Right lobe of liver (tissue), 4 donors: ENCODE measurements at regions not wholly inside any gene's neighbourhood (a gene's known extent, or its start where the extent isn't known, plus 50 kb on each side); places are given as distances from the start of the nearest gene placed in this dataset.

Experiments
- CTCF ChIP-seq, 4 donors: fragments of 200-600 bp in 3 of 4; fragments of 450-650 bp in 1 of 4; IDR thresholded peaks; one replicate each; pipeline versions ENCODE4 v1.5.1 to v1.8.0; 2016 to 2022; ENCODE audit warnings: antibody characterized with exemption in 4 of 4, mild to moderate bottlenecking in 2 of 4
- POLR2A ChIP-seq: fragments of 450-650 bp; IDR thresholded peaks from one replicate; pipeline ENCODE4 v1.6.1; 2017; ENCODE audit warnings: antibody characterized with exemption, mild to moderate bottlenecking
- donor health status: DM: no; HTN: no; CAD: no.
- donor health status: DM: no; HTN: no; CAD: no.
- donor health status: DM: no; HTN: yes; CAD: no.

- TF ChIP-seq POLR2A (no peak), CTCF (IDR thresholded peaks at IDR 0.05) (no peak)
Observed at GRCh38 chr4:54359919-54360650, 131.0 kb downstream of the PDGFRA start.
